GM21576 (cell line): ENCODE measurements at regions not wholly inside any gene's neighbourhood (a gene's known extent, or its start where the extent isn't known, plus 50 kb on each side); places are given as distances from the start of the nearest gene placed in this dataset.
A peak's percentile ranks its signal among the peaks of the same experiment; 100 is the strongest.
"Not testable (repeated sequence)": the region's sequence is repeated elsewhere in the genome, so short reads cannot be mapped to it uniquely, and the experiment has no call there.

ENCODE experiments used
- ATAC-seq: cut with Tn5 transposase; IDR thresholded peaks from one replicate; pipeline ENCODE4 v1.9.1; 2021; ENCODE audit warnings: mild to moderate bottlenecking, moderate library complexity; ENCODE audit not compliant: unreplicated experiment

DNA sequence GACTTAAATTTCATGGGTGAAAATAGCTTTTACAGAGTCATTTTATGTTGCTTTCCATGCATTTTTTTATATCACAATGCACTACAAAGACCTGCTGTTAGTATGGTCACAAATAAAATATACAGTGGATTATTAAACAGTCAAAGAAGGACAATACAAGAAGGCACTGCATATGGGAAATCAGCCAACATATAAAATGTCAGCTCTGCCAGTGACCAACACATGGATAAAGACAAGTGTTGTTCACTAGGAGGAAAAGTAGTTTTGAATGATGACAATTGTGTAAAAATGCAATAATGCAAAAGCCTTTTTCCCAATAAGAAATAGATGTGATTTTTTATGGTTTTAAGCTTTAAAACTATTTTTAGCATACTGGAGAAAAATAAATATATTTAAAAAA is 425.3 kb upstream of the CBLB start:
- no peak for ATAC-seq

DNA sequence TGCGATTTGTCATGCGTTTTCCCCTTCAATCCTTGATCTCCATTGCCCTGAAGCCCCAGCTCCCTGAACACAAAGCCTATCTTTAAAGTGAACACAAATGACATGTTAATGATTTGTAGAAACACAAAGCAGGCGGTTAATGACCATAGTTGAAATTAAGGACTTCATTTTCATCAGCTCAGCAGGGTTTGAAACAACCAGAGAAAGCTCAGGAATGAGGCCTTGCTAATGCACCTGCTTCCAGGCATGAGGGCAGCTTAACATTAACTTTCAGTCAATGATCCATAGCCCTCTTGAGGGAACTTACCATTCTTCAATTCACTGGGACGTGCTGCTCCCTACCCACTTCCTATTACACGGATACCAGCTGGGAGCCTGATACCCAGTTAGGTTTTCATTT is 427.2 kb upstream of the CBLB start:
- no peak for ATAC-seq

DNA sequence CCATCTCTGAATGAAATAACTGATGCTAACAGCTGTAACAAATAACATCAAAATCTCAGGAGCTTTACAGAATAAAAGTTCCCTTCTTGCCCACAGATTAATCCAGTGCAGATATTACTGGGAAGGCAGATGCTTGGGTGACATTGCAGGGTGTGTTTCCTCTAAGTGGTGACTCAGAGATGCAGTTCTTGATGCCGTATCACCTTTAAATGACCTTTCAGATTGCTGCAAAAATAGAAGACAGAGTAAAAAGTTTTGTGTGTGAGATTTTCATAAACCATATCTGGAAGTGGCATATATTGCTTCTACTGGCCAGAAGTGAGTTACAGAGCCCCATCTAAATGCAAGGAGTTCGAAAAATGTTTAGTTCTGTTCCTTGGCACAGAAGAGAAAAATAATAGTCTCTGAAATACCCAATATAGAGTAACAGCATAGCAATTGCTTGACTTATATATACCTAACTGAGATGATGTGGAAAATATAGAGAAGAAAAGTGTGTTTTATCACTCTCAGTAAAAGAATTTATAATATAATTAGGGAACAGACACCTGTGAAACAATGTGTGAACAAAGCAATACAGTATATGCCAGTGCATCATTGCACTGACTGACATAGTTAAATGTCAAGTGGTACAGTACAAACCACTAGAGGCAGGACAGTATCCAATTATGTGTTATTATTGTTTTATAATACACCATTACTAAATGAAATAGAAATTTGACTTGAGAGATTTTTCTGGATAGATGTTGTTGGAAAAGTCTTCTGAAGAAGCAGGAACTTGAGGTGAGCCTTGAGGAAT is 430.7 kb upstream of the CBLB start:
- ATAC-seq: peak; percentile 62

DNA sequence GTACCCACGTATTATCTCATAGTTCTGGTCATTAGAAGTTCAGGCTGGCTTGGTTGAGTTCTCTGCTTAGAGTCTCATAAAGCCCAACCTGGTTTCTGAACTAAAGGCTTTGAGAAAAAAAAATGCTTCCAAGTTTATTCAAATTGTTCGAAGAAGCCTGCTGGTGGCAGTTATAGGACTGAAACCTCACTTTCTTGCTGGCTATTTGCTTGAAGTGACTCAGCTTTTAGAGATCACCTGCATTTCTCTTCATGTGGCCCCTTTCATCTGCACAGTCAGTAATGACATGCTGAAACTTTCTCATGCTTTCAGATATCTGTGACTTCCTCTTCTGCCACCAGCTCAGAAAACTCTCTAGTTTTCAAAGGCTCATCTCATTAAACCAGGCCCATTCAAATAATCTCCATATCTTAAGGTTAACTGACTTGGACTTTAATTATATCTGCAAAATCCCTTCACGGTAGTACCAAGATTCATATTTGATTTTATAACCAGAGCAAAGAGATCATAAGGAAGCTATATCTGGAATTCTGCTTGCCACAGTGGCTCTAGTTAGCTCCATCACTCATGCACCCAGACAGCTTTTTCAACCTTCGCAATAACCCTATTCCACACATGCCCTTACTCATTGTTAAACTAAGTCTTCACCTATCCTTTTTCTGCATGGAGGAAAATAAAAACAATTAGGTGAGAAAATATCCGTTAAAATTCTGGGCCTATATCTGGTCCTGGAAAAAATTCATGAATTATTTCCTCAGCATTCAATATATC is 433.8 kb upstream of the CBLB start:
- ATAC-seq: peak; percentile 91

DNA sequence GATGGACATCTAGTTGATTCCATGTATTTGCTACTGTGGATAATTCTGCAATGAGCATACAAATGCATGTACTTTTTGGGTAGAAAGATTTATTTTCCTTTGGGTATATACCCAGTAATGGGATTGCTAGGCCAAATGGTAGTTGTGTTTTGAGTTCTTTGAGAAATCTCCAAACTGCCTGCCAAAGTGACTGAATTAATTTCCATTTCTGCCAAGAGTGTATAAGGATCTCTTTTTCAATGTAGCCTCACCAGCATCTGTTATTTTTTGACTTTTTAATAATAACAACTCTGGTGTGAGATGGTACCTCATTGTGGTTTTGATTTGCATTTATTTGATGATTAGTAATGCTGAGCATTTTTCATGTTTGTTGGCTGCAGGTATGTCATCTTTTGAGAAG is 435.0 kb upstream of the CBLB start:
- ATAC-seq: no peak

DNA sequence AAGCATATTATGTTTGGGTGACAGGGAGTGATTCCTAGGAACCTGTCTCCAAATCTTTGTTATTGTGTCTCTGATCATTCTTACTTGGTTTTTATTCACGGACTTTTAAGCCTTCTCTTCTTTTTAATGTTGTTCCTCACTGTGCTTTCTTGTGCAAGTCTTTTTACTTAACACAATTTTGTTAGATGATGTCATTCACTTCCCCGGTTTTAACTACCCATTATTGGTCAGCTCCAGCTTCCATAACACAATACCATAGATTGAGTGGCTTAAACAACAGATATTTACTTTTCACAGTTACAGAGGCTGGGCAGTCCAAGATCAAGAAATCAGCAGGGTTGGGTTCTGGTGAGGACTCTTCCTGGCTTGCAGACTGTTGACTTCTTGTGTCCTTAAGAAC is 436.3 kb upstream of the CBLB start:
- ATAC-seq: no peak

DNA sequence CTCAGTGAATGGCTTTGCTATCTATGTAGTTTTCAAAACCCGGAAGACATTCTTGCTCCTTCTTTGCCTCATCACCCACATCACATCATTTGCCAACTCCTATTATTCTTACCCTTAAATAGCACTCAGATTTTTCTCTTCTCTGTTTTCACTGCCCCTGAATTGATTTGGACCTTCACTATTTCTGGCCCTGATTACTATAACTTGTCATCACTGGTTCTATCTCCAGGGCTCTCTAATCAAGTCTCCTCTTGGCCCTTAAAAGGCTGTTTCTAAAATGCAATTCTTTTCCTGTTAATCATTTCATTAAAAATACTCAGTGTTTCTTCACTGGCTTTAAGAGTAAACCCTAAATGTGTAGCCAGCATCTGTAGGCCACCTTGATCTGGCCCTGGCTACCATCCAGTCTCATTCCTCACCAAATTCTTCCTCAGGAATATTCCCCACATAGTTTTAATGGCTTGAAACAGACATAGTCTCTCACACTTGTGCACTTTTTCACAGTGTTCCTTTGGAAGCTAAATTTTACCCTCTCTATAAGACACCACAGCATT is 437.1 kb upstream of the CBLB start:
- no peak for ATAC-seq

DNA sequence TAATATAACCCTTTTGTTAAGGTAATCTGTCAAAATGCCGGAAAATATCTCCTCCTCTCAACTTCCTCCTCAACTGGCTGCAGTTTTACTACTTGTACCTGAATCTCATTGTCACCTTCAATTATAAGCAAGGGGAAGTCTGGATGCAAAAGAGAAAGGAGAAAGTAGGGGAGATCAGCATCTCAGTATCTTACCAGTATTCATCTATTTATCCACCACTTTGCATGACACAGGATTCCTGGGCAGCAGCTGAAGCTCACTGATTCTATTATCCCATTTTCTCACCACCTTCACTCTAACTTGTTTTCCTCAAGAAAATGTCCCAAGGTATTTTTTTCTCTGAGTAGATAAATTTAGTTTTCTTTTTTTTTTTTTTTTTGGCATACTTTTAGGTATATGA is 440.5 kb upstream of the CBLB start:
- no peak for ATAC-seq

DNA sequence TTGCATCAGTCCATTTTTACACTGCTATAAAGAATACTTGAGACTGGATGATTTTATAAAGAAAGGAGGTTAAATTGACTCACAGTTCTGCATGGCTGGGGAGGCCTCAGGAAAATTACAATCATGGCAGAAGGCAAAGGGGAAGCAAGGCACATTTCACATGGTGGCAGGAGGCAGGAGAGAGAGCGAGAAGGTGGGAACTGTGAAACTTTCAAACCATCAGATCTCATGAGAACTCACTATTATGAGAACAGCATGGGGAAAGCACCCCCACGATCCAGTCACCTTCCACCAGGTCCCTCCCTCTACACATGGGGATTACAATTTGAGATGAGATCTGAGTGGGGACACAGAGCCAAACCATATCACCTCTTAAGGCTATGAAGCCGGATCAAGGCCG is 441.0 kb upstream of the CBLB start:
- not testable (repeated sequence) for ATAC-seq

DNA sequence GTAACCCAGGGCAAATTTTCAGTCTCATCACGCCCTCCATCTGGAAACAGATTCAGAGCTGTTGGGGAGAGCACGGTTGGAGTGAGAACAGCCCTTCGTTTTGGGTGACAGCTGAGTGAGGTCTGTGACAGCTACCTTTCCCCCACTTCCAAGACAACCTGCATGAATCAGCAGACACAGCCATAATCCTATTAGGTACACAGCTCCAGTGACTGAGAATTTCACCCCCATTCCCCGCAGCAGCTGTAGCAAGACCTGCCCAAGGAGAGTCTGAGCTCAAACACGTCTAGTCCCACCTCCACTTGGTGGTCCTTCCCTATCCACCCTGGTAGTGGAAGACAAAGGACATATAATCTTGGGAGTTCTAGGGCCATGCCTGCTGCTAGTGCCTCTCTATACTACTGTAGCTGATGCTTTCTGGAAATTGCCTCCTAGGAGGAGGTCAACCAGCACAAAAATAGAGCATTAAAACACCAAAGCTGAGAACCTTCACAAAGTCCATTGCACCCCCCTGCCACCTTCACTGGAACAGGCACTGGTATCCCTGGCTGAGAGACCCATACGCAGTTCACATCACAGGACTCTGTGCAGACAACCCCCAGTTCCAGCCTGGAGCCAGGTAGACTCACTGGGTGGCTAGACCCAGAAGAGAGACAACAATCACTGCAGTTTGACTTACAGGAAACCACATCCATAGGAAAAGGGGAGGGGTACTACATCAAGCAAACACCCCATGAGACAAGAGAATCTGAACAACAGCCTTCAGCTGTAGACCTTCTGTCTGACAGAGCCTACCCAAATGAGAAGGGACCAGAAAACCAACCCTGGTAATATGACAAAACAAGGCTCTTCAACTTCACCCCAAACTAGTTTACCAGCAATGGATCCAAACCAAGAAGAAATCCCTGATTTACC is 448.6 kb upstream of the CBLB start:
- ATAC-seq: no peak

DNA sequence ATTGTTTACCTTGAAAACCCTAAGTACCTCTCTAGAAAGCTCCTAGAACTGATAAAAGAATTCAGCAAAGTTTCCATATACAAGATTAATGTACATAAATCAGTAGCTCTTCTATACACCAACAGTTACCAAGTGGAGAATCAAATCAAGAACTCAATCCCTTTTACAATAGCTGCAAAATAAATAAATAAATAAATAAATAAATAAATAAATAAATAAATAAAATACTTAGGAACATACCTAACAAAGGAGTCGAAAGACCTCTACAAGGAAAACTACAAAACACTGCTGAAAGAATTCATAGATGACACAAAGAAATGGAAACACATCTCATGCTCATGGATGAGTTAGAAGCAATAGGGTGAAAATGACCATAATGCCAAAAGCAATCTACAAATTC is 452.6 kb upstream of the CBLB start:
- ATAC-seq: not testable (repeated sequence)

DNA sequence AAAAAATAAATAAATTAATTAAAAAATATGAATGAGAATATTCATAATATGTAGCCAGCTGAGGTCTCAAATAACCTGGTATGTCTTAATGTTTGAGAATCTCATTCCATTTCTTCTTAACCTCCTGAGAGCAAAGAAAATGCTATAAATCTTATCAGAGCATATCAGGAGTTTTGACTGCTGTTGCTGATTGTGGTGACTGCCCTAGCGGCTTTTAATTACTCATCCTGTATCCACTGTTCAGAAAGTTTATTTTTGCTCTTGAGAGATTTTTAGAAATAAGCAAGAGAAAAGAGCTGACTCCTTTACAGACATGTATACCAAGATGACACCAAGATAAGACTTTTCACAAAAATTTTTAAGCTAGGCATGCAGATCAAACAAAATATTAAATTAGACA is 454.8 kb upstream of the CBLB start:
- ATAC-seq: no peak

DNA sequence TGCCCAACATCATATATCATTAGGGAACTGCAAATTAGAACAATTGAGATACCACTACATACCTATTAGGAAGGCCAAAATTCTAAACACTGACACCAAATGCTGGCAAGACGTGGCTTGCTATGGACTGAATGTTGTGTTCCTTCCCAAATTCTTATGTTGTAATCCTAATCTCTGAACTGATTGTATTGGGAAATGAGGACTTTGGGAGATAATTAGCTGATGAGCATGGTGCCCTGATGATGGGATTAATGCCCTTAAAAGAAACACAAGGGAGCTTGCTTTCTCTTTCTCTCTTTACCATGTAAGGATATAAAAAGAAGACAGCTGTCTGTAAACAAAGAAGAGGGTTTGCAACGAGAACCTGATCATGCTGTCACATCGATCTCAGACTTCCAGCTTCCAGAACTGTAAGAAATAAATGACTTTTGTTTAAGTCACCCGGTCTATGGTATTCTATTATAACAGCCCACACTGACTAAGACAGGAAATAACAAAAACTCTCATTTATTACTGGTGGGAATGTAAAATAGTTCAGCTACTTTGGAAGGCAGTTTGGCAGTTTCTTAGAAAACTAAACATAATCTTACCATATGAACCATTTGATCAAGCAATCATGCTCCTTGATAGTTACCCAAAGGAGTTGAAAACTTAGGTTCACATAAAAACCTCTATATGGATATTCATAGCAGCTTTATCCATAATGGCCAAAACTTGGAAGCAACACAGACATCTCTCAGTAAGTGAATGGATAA is 458.3 kb upstream of the CBLB start:
- no peak for ATAC-seq

DNA sequence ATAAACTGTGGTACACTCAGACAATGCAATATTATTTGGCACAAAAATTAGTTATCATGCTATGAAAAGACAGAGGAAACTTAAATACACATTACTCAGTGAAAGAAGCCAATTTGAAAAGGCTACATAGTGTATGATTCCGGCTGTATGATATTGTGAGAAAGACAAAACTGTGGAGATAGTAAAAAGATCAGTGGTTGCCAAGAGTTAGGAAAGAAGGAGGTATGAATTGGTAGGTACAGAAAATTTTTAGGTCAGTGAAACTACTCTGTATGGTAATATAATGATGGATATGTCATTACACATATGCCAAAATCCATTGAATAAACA is 458.8 kb upstream of the CBLB start:
- no peak for ATAC-seq

DNA sequence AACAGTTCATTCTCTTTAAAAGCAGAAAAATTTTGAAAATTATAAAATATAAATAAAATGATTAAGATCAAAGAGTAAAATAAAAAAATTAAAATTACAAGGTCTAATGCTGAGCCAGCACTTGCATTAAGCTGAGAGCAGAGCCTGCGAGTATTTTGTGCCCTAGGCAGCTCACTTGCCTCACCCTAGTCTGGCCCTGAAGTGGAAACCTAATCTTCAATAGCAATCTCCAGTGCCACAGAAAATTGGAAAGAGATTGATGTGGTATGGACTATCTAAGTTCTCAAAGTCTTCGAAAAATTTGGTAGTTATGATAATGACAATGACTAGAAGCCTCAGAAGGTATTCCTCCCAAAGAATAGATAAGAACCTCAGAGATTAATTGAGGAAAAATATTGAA is 459.4 kb upstream of the CBLB start:
- ATAC-seq: no peak

DNA sequence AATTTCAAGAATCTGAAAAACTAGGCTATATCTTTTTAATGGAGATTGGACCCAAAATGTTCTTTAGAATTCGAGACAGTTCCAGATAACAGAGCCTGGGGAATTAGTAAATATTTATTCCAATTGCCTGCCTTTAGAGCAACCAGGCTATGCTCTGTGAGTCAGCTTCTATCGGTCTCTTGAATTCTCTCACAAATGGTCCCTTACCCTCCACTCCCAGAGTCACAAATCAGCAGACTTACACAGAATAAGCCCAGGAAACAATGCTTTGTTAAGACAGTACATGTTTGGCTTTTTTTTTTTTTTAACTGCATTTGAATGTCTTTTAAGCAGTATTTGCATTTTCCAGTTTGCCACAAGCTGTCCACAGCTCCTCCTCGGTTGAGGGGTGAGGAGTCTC is 460.7 kb upstream of the CBLB start:
- ATAC-seq: no peak

DNA sequence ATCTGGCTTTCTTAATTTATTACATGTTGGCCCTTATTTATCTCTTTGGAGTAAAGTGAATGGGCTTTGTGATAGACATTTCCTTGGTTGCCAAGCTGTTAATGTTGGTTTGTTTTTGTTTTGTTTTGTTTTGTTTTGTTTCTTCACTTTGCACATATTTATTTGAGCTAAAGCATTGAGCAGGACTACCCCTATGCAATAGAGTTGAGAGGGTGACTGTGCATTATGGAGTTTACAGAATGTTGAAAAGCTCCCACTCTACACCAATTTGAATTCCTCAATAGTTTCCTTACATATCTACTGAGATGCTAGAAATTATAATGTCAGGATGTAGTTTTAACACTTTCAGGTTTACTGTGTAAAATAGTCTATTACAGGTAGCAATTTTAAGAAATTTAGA is 462.8 kb upstream of the CBLB start:
- ATAC-seq: no peak

DNA sequence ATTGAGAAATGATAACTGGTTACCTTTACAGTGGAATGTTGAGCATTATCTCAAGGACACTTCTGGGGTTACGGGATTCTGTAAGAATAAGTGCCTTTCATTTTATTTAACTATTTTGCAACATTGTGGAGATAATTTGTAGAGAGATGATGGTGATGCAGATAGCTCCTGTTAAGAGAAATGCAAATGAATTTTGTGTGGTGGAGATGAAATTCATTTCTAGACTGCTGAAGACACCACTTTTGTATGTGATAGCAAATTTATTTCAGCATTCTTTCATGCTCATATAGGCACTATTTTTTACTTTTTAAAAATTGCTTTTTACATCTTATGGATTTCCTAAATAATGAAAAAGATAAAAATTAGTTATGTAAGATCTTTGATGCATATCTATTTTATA is 463.3 kb upstream of the CBLB start:
- no peak for ATAC-seq

DNA sequence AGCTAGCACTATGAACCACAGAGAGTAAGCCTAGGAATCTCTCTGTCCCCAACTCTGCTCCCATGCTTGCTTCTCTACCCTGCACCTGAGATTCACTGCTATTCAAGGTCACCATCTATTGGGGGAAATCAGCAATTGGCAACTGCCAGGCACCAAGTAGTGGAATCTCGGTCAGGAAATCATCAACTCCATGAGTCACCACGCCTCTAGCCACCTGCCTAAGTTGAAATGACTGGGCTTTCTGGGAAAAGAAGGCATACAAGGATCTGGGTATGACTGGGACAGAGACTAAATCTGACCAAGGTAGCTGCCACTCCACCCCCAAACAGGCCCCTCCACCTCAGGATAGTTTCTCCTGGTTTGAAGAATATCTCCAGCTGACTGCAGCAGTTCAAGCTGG is 464.1 kb upstream of the CBLB start:
- ATAC-seq: peak; percentile 42

DNA sequence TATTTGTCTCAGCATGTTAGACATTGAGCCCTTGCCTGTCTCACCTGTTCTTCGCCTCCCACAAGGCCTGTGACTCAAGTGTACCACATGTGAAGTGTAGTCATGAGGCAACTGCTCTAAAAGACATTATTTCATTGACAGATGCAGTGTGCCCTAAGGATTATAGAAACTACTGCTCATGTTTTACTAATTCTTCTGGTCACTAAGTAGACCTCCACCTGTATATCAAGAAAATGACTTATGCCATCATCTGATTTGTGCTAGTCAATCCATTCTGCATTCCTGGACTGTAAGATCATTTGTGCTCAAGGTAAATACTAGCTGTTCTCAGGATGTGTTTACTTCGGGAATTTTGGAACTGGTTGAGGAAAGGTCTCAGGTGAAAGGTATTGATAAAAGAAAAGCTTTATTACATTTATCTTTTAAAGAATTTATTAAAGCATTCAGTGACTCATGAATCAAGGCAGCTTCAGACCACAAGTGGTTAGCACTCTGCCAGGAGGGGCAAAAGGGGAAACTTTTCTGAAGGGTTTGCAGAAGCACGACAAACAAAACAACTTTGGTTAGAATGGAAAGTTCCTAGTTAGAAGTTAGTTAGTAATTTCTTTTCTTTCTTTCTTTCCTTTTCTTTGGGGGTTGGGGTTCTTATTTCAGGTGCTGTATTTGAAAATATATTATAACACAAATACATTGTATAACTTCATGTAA is 465.3 kb upstream of the CBLB start:
- peak; percentile 47 for ATAC-seq
